Aorta (tissue), 5 donors: ENCODE measurements at regions not wholly inside any gene's neighbourhood (a gene's known extent, or its start where the extent isn't known, plus 50 kb on each side); places are given as distances from the start of the nearest gene placed in this dataset.

ENCODE experiments used
- ATAC-seq: fragments of 200-7000 bp; cut with Tn5 transposase; one replicate; pipeline ENCODE4 v1.9.1; 2022; ENCODE audit warnings: moderate library complexity; ENCODE audit not compliant: low FRiP score
- DNase-seq, 2 donors: peaks; one replicate each; pipeline ENCODE4 v3.0.0-alpha.2; 2020
- H3K27ac ChIP-seq, 2 donors: one replicate each; pipeline ENCODE4 v1.5.1; 2013; ENCODE audit warnings: low read length in 2 of 2, mild to moderate bottlenecking in 2 of 2, moderate library complexity in 2 of 2, control low read depth in 1 of 2, inconsistent platforms in 1 of 2, low read depth in 1 of 2
- H3K27me3 ChIP-seq, 2 donors: one replicate each; pipeline ENCODE4 v1.6.1; 2013; ENCODE audit warnings: control low read depth in 1 of 2, low read length in 1 of 2, mild to moderate bottlenecking in 1 of 2, moderate library complexity in 1 of 2; ENCODE audit not compliant: insufficient read depth in 2 of 2, control insufficient read depth in 1 of 2
- H3K36me3 ChIP-seq, 2 donors: one replicate each; pipeline ENCODE4 v1.6.1; 2013; ENCODE audit warnings: control low read depth in 1 of 2, low read length in 1 of 2, mild to moderate bottlenecking in 1 of 2; ENCODE audit not compliant: insufficient read depth in 2 of 2, control insufficient read depth in 1 of 2
- H3K4me1 ChIP-seq, 2 donors: one replicate each; pipeline ENCODE4 v1.6.1; 2013; ENCODE audit warnings: low read length in 2 of 2, control low read depth in 1 of 2, mild to moderate bottlenecking in 1 of 2, moderate library complexity in 1 of 2; ENCODE audit not compliant: insufficient read depth in 2 of 2, control insufficient read depth in 1 of 2
- H3K4me3 ChIP-seq, 2 donors: one replicate each; pipeline ENCODE4 v1.5.1; 2013; ENCODE audit warnings: low read length in 2 of 2, control low read depth in 1 of 2, mild to moderate bottlenecking in 1 of 2
- H3K9me3 ChIP-seq: one replicate; pipeline ENCODE4 v1.6.1; 2013; ENCODE audit warnings: mild to moderate bottlenecking, low read length; ENCODE audit not compliant: control insufficient read depth
- WGBS, 2 donors: extraction: QIAGEN DNeasy Blood & Tissue Kit; methylation state at CpG; one replicate each; pipeline ENCODE4 v1.1.7; 2013; 5-methylcytosine and 5-hydroxymethylcytosine counted together
- intact Hi-C, 2 donors: fragments of 100-400 bp; cut with DNase I; formaldehyde crosslinking; loops; one replicate each; pipeline versions ENCODE4 v1.14.2 to v1.15.0; 2022
- donor health status: healthy with polysubstance abuse.
- donor health status: Bipolar disorder and iron deficiency.
- donor health status: DM: no; HTN: no; CAD: no.
- donor health status: DM: no; HTN: no; CAD: no.
- donor health status: DM: yes; HTN: yes; CAD: no.

DNA sequence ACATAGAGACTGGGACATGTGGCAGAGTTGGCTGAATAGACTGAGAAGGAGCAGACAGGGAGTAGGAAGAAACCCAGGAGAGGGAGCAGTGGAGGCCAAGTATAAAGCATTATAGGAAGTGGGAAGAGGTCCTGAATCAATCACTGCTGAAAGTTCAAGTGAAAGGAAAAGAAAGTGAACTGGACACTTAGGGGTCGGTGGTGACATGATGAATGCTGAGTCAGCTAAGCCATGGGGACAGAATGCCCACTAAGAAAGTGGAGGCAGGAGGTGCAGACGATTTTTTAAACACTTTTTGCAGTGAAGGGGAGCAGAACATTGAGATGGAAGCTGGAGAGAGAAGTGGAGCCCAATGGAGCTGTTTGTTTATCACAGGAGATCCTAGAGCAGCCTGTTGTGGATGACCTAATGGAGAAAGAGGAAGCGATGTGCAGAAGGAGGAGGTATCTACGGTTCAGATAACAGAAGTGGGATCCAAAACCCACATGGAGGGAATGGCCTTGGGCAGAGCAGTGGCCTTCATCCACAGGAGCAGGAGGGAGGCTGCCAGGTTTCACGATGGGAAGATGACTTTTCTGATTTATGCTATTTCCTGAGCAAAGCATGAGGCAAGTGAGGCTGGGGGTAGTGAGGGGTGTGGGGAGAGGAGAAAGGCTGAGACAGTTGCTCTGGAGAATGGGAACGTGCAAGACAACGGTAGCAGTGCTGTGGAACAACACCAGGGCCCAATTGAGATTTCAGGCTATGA, 208.2 kb downstream of the RPLP1 start:
- no peak overlapping the region for H3K27ac ChIP-seq
- DNase-seq: no peak
- no peak overlapping the region for H3K4me3 ChIP-seq
- intact Hi-C loops: no loop called here
- H3K9me3 ChIP-seq: no peaks in the 10 kb centered on the region
- H3K4me1 ChIP-seq: no peaks in the 10 kb centered on the region
- H3K27me3 ChIP-seq: no peaks in the 10 kb centered on the region
- H3K36me3 ChIP-seq: no peaks in the 10 kb centered on the region
- WGBS, 2 donors: 84 to 87% methylated on average over 7 of the region's 7 CpGs
- ATAC-seq: no peak

GRCh38 chr15:69661446-69661845, 208.8 kb downstream of the RPLP1 start:
- ATAC-seq (no peak), DNase-seq (no peak)
- WGBS, 2 donors: 83 to 91% methylated on average over 6 of the region's 6 CpGs
- H3K27ac ChIP-seq: no peak overlapping the region
- no peaks in the 10 kb centered on the region for H3K27me3 ChIP-seq
- H3K4me3 ChIP-seq: no peak overlapping the region
- intact Hi-C loops: no loop called here
- no peaks in the 10 kb centered on the region for H3K9me3 ChIP-seq
- no peaks in the 10 kb centered on the region for H3K36me3 ChIP-seq
- no peaks in the 10 kb centered on the region for H3K4me1 ChIP-seq

DNA sequence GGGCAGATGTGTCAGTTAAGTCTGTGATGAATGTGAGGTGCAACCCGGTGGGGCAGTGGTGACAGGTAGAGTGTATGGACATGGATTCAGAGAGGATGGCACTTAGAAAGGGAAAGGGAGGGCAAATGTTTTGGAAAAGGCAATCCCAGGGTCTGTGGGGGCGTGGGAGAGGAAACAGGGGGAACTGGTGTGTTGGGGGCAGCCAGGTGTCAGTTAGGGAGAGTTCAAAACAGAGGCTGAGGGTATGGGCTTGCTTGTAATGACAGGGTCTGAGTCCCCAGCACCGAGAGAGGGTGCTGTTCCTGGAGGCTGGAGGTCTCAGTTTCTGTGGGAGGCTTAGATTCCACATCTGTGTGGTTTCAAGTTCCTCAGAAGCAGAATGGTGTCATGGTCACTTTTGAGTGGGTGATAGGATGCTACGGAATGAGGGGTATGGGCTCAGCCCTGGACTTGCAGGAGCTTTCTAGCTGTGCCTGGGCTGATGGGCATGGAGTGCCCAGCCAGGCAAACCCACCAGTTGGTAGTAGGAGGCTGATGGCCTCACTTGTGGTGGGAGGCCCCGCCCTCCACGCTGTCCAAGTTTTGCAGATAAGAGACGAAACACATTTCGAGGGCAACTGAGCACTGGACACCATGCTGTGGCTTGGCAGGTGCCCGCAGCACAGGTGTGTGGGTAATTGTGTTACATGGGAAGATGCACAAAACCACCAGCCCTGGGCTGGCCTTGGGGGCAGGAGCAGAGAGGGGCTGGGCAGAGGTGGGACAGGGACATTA, 209.4 kb downstream of the RPLP1 start:
- 82 to 92% methylated on average over 9 of the region's 9 CpGs for WGBS, 2 donors
- H3K27me3 ChIP-seq: no peaks in the 10 kb centered on the region
- DNase-seq: no peak

DNA sequence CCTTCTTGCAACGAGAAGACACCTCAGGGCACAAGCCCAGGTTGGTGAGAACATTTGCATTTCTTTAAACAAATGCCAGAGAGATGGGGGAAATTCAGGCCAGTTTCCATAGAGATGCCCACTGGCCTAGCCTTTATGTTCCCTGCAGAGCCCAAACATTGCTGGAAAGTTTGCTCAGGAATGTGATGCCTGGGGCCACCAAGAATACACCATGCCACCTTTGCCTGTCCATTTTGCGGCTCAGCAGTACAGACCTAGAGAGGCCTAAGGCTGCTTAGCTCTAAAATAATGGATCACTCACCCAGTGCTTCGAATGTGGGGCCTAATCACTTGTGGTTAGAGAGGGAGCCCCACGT, 210.0 kb downstream of the RPLP1 start:
- Histone ChIP-seq H3K27ac (no peak overlapping the region), H3K4me3 (no peak overlapping the region), H3K4me1 (no peaks in the 10 kb centered on the region), H3K36me3 (no peaks in the 10 kb centered on the region), H3K9me3 (no peaks in the 10 kb centered on the region), H3K27me3 (no peaks in the 10 kb centered on the region)
- ATAC-seq: no peak
- no peak for DNase-seq
- intact Hi-C loops: no loop called here
- 86 to 93% methylated on average over 4 of the region's 4 CpGs for WGBS, 2 donors

More for the DNA sequence above, 209.4 kb downstream of the RPLP1 start:
- Histone ChIP-seq H3K9me3 (no peaks in the 10 kb centered on the region), H3K4me3 (no peak overlapping the region), H3K4me1 (no peaks in the 10 kb centered on the region), H3K36me3 (no peaks in the 10 kb centered on the region), H3K27ac (no peak overlapping the region)
- ATAC-seq: no peak
- intact Hi-C loops: no loop called here

GRCh38 chr15:69663441-69663840, 210.8 kb downstream of the RPLP1 start:
- DNase-seq: no peak
- H3K4me1 ChIP-seq: no peaks in the 10 kb centered on the region
- intact Hi-C loops: no loop called here

DNA sequence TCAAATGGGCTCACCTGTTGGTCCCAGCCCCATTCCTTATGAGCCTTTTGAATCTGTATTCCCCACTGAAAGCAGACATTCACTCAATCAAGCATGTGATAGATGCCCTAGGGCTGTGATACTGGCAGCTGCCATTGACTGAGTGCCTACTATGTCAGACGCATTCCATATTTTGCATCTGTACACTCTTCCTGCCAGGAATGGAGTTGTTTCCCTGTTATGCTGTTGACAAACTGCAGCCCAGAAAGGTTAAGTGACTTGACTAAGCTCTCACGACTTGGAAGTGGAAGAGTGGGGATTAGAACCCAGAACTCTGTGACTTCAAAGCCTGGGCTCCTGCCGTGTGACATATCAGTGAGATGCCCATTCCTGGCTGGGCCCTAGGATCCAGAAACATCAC, 211.4 kb downstream of the RPLP1 start:
- Histone ChIP-seq H3K4me3 (no peak overlapping the region), H3K36me3 (no peaks in the 10 kb centered on the region), H3K9me3 (no peaks in the 10 kb centered on the region), H3K27me3 (no peaks in the 10 kb centered on the region), H3K4me1 (no peaks in the 10 kb centered on the region), H3K27ac (no peak overlapping the region)
- no peak for DNase-seq
- WGBS, 2 donors: 80 to 90% methylated on average over 3 of the region's 3 CpGs
- intact Hi-C loops: no loop called here
- no peak for ATAC-seq

More at GRCh38 chr15:69663441-69663840, 210.8 kb downstream of the RPLP1 start:
- Histone ChIP-seq H3K27ac (no peak overlapping the region), H3K36me3 (no peaks in the 10 kb centered on the region), H3K9me3 (no peaks in the 10 kb centered on the region), H3K27me3 (no peaks in the 10 kb centered on the region), H3K4me3 (no peak overlapping the region)
- ATAC-seq: no peak

DNA sequence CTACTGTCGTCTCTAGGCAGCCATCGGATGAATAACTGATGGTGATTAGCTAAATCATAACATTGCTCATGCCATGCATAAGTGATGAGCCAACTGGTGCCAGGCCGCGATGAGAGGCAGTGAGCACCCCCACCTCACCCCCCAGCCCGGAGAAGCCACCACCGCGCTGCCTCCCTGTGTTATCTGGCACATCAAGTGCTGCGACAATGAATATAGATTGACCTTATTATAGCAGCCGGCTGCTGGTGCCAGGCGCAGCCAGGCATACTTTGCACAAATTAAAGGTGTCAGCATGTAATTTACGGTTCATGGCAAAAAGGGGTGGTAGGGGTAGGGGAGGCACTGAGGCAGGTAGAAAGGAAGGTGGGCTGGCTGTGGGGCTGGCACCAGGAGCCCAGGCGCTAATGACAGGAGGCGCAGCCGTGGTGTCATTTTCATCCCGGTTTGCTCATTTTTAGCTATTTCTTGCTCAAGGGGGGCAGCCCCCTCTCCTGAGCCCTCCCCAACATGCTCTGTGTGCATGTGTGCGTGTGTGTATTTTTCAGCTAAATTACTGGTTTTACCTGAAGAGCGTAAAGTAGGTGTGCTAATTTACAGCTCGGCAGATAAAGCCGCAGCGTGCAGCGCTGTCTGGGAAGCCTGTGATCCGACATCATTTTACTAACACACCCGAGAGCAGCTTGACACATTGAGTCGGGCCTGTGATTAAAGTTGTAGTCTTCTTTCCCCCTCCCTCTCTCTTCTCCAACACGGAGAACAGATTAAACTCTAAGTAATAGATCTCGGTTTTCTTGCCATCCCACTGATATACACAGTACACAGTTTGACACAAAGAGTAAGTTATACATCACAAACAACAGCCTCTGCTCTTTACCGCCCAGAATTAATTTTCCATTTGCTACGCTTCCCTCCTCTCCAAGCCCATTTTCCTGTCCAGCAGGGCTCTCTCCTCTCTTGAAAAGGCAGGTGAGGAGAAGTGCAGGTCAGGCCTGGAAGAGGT, 212.3 kb downstream of the RPLP1 start:
- intact Hi-C loops: no loop called here
- Histone ChIP-seq H3K27ac (no peak overlapping the region), H3K9me3 (no peaks in the 10 kb centered on the region), H3K4me3 (no peak overlapping the region), H3K4me1 (no peaks in the 10 kb centered on the region), H3K27me3 (no peaks in the 10 kb centered on the region), H3K36me3 (no peaks in the 10 kb centered on the region)
- WGBS, 2 donors: 71 to 73% methylated on average over 28 of the region's 28 CpGs
- ATAC-seq (no peak), DNase-seq (no peak)

DNA sequence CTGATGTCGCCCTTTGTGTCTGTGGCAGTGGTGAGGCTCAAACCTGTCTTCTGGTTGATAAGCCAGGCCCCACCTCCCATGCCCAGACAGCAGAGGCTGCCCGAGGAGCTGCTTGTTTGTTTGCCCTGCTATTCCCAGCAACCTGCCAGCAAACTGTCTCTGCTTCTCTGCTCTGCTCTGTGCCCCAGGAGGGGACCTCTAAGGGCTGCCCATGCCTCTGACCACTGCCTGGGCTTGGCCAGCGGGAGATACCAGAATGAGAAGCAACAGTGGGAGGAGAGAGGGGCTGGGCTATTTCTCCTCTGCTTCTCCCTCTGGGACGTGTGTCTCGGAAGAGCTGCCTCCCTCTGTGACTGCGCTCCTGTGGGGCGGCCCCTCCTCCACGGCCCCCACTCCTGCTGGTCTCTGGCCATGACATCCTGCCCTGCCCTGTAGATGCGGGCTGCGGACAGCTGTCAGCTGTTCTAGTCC, 213.1 kb downstream of the RPLP1 start:
- WGBS, 2 donors: 77 to 79% methylated on average over 7 to 10 of the region's 10 CpGs
- no peak for ATAC-seq
- H3K27me3 ChIP-seq: no peaks in the 10 kb centered on the region
- H3K36me3 ChIP-seq: no peaks in the 10 kb centered on the region
- no peak overlapping the region for H3K27ac ChIP-seq
- intact Hi-C loops: no loop called here
- no peaks in the 10 kb centered on the region for H3K4me1 ChIP-seq
- DNase-seq: no peak
- H3K9me3 ChIP-seq: no peaks in the 10 kb centered on the region
- no peak overlapping the region for H3K4me3 ChIP-seq
